B cell (primary cell): ENCODE measurements at regions not wholly inside any gene's neighbourhood (a gene's known extent, or its start where the extent isn't known, plus 50 kb on each side); places are given as distances from the start of the nearest gene placed in this dataset.

ENCODE experiments used
- ATAC-seq: fragments of 200-7000 bp; cut with Tn5 transposase; one replicate; pipeline ENCODE4 v1.10.0; 2021; ENCODE audit warnings: low read depth, mild to moderate bottlenecking, moderate number of reproducible peaks, moderate library complexity
- CTCF ChIA-PET: fragments of 350-600 bp; sonication (Branson Sonifier 250); formaldehyde crosslinking; loops from one replicate; lab custom pipeline; 2021; ENCODE audit warnings: antibody characterized with exemption, inconsistent platforms; lab: Charles Lee
- POLR2A ChIA-PET: fragments of 350-600 bp; sonication (Branson Sonifier 250); formaldehyde crosslinking; loops from one replicate; lab custom pipeline; 2021; ENCODE audit warnings: antibody characterized with exemption; lab: Charles Lee
- DNase-seq: peaks from one replicate; pipeline ENCODE4 v3.0.0; 2013
- H2AFZ ChIP-seq: 2 replicates; pipeline ENCODE4 v1.6.1; 2012; ENCODE audit warnings: mild to moderate bottlenecking, low read depth, low read length; ENCODE audit not compliant: insufficient read depth, poor library complexity, severe bottlenecking
- H3K27ac ChIP-seq, 2 donors: 1 replicate in 1 of 2; 2 replicates in 1 of 2; pipeline ENCODE4 v1.5.1; 2012 to 2013; ENCODE audit warnings: low read length in 2 of 2, mild to moderate bottlenecking in 2 of 2, moderate library complexity in 1 of 2
- H3K27me3 ChIP-seq, 4 experiments: fragments of 200-600 bp in 1 of 4; sonication (generic) in 1 of 4; replicated peaks in 1 of 4; 1 replicate in 2 of 4; 2 replicates in 2 of 4; pipeline versions ENCODE4 v1.6.1 to v1.7.0; 2013 to 2016; ENCODE audit warnings: low read length in 3 of 4, mild to moderate bottlenecking in 2 of 4, mixed read lengths in 1 of 4, moderate library complexity in 1 of 4; ENCODE audit not compliant: insufficient read depth in 4 of 4, control insufficient read depth in 3 of 4; ENCODE audit errors: control extremely low read depth in 1 of 4
- H3K36me3 ChIP-seq, 2 experiments: replicated peaks in 1 of 2; 1 replicate in 1 of 2; 2 replicates in 1 of 2; pipeline versions ENCODE4 v1.6.1 to v1.7.1; 2013; ENCODE audit warnings: low read length in 1 of 2; ENCODE audit not compliant: insufficient read depth in 2 of 2, control insufficient read depth in 1 of 2; ENCODE audit errors: control extremely low read depth in 1 of 2, extremely low read depth in 1 of 2
- H3K4me1 ChIP-seq, 2 donors: fragments of 200-600 bp in 1 of 2; sonication (generic) in 1 of 2; 1 replicate in 1 of 2; 2 replicates in 1 of 2; pipeline versions ENCODE4 v1.5.1 to v1.6.1; 2013 to 2017; ENCODE audit warnings: low read length in 2 of 2; ENCODE audit not compliant: control insufficient read depth in 2 of 2, insufficient read depth in 2 of 2
- H3K4me2 ChIP-seq: replicated peaks from 2 replicates; pipeline ENCODE3; 2012; ENCODE audit warnings: mild to moderate bottlenecking, low read depth, low read length; ENCODE audit not compliant: poor library complexity, severe bottlenecking
- H3K4me3 ChIP-seq, 5 experiments: fragments of 200-600 bp in 1 of 5; sonication (generic) in 1 of 5; 1 replicate in 3 of 5; 2 replicates in 2 of 5; pipeline versions ENCODE4 v1.5.1 to v1.7.0; 2011 to 2016; ENCODE audit warnings: low read length in 4 of 5, mild to moderate bottlenecking in 4 of 5, low read depth in 2 of 5, control low read depth in 1 of 5, moderate library complexity in 1 of 5; ENCODE audit not compliant: insufficient read depth in 1 of 5; ENCODE audit errors: control extremely low read depth in 1 of 5, extremely low read depth in 1 of 5
- H3K79me2 ChIP-seq: fragments of 200-600 bp; sonication (generic); one replicate; pipeline ENCODE4 v1.6.0; 2016; ENCODE audit warnings: low read length; ENCODE audit not compliant: control insufficient read depth, insufficient read depth
- H3K9ac ChIP-seq: fragments of 200-600 bp; sonication (generic); 2 replicates; pipeline ENCODE4 v1.6.1; 2017; ENCODE audit warnings: mild to moderate bottlenecking, low read length, moderate library complexity
- H3K9me3 ChIP-seq, 3 donors: one replicate each; pipeline versions ENCODE4 v1.6.1 to v1.7.1; 2013; ENCODE audit warnings: low read length in 2 of 3; ENCODE audit not compliant: control insufficient read depth in 2 of 3, insufficient read depth in 1 of 3; ENCODE audit errors: control extremely low read depth in 1 of 3
- H4K20me1 ChIP-seq: 2 replicates; pipeline ENCODE4 v1.6.0; 2012; ENCODE audit warnings: mild to moderate bottlenecking, low read length; ENCODE audit not compliant: insufficient read depth, control insufficient read depth, poor library complexity, severe bottlenecking
- H3K27ac Mint-ChIP-seq: one replicate; pipeline ENCODE4 v1.8.0; 2021; ENCODE audit warnings: mixed read lengths
- H3K27me3 Mint-ChIP-seq: one replicate; pipeline ENCODE4 v1.8.0; 2021; ENCODE audit warnings: mixed read lengths
- H3K4me1 Mint-ChIP-seq: one replicate; pipeline ENCODE4 v1.8.0; 2021; ENCODE audit warnings: mixed read lengths
- H3K4me3 Mint-ChIP-seq: one replicate; pipeline ENCODE4 v1.8.0; 2021; ENCODE audit warnings: mixed read lengths
- H3K9me3 Mint-ChIP-seq: one replicate; pipeline ENCODE4 v1.8.0; 2022; ENCODE audit warnings: mixed read lengths; ENCODE audit not compliant: insufficient read depth
- EZH2 ChIP-seq: IDR thresholded peaks from 2 replicates; pipeline ENCODE4 v1.6.1; 2012; ENCODE audit warnings: borderline replicate concordance, low read depth, mild to moderate bottlenecking, moderate library complexity, low read length; ENCODE audit not compliant: insufficient read depth, poor library complexity, severe bottlenecking
- WGBS: methylation state at CpG from one replicate; pipeline ENCODE4 v1.1.5; 2013; ENCODE audit warnings: missing lambda C conversion rate; ENCODE audit not compliant: insufficient coverage; 5-methylcytosine and 5-hydroxymethylcytosine counted together
- intact Hi-C: fragments of 100-400 bp; cut with micrococcal nuclease; formaldehyde crosslinking; loops from one replicate; pipeline ENCODE4 v1.10.0; 2022
- TF ChIP-seq, protein P1 (sequence below): fragments of 200-600 bp; IDR thresholded peaks from one replicate; pipeline ENCODE4 v1.8.0; 2022; ENCODE audit warnings: antibody characterized with exemption, mild to moderate bottlenecking

DNA sequence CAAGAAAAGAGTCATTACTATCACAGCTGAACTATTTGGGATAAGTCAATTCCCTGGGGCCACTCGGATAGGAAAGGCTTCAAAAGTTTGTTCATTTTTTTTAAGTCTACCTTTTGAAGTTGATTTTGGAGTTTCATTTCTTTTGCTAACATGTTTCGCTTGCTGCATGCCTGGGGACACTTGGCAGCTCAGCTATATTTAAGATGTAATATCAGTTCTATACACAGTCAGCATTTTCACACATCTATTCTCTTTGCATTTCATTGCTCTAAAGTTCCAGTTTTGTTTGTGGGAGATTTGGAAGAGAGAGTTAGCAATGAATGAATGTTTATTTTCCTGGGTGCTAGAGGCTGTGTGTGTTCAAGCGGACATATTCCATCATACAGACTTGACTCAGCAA is 445.2 kb upstream of the GRAMD2B start:
- Histone ChIP-seq H3K36me3 (no peaks in the 10 kb centered on the region), H4K20me1 (no peaks in the 10 kb centered on the region), H3K27me3 (no peaks in the 10 kb centered on the region), H3K79me2 (no peaks in the 10 kb centered on the region), H3K4me3 (no peak overlapping the region), H3K27ac (no peak overlapping the region), H3K4me1 (no peaks in the 10 kb centered on the region), H3K9ac (no peak overlapping the region), H3K9me3 (no peaks in the 10 kb centered on the region), H3K4me2 (no peak overlapping the region), H2AFZ (no peak overlapping the region)
- POLR2A ChIA-PET = no interaction called here
- DNase-seq (no peak), ATAC-seq (no peak)
- peaks cover under 1% of the 10 kb centered on the region for H3K27me3 Mint-ChIP-seq
- TF ChIP-seq, protein P1, sequence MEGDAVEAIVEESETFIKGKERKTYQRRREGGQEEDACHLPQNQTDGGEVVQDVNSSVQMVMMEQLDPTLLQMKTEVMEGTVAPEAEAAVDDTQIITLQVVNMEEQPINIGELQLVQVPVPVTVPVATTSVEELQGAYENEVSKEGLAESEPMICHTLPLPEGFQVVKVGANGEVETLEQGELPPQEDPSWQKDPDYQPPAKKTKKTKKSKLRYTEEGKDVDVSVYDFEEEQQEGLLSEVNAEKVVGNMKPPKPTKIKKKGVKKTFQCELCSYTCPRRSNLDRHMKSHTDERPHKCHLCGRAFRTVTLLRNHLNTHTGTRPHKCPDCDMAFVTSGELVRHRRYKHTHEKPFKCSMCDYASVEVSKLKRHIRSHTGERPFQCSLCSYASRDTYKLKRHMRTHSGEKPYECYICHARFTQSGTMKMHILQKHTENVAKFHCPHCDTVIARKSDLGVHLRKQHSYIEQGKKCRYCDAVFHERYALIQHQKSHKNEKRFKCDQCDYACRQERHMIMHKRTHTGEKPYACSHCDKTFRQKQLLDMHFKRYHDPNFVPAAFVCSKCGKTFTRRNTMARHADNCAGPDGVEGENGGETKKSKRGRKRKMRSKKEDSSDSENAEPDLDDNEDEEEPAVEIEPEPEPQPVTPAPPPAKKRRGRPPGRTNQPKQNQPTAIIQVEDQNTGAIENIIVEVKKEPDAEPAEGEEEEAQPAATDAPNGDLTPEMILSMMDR = no peak
- TF ChIP-seq EZH2 = no peak
- H3K9me3 Mint-ChIP-seq = no peaks in the 10 kb centered on the region
- no peak overlapping the region for H3K4me3 Mint-ChIP-seq
- intact Hi-C loops = no loop called here
- H3K4me1 Mint-ChIP-seq = no peaks in the 10 kb centered on the region
- CTCF ChIA-PET = no interaction called here
- WGBS = 100% methylated on average over 1 of the region's 3 CpGs
- no peak overlapping the region for H3K27ac Mint-ChIP-seq

DNA sequence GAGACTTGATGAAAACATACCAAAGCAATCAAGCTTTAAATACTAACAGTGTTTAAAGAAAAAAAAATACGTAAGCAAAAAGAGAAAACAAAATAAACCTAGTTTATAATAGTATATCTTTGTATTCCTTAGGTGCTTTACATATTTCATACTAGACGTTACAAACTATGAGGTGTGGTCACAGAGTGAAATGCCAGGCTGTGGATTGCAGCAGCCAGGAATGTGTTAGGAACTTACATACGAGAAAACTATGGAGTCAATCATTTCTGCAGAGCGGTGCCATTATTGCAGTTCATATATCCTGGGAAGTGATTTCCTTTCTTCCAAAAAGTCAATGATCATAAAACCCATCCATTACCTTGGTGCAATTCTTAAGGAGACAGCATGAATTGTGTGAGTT is 443.6 kb upstream of the GRAMD2B start:
- intact Hi-C loops = no loop called here
- Histone ChIP-seq H3K27ac (no peak overlapping the region), H3K36me3 (no peaks in the 10 kb centered on the region), H3K27me3 (no peaks in the 10 kb centered on the region), H3K79me2 (no peaks in the 10 kb centered on the region), H3K4me3 (no peak overlapping the region), H3K9me3 (no peaks in the 10 kb centered on the region), H3K9ac (no peak overlapping the region), H4K20me1 (no peaks in the 10 kb centered on the region), H3K4me1 (no peaks in the 10 kb centered on the region), H3K4me2 (no peak overlapping the region), H2AFZ (no peak overlapping the region)
- DNase-seq = no peak
- Mint-ChIP-seq H3K4me1 (no peaks in the 10 kb centered on the region), H3K4me3 (no peak overlapping the region), H3K9me3 (no peaks in the 10 kb centered on the region), H3K27me3 (no peaks in the 10 kb centered on the region), H3K27ac (no peak overlapping the region)
- ChIA-PET POLR2A (no interaction called here), CTCF (no interaction called here)
- TF ChIP-seq, protein P1 = no peak
- no peak for TF ChIP-seq EZH2
- no peak for ATAC-seq
- WGBS = 100% methylated on average over 2 of the region's 4 CpGs
